MCF 10A (cell line): ENCODE measurements at regions not wholly inside any gene's neighbourhood (a gene's known extent, or its start where the extent isn't known, plus 50 kb on each side); places are given as distances from the start of the nearest gene placed in this dataset.

Experiments used
- BruUV-seq: library from RNA; stranded (reverse); fragments of 400-500 nt; replicated peaks from 2 replicates; lab custom pipeline; 2021; lab: Mats Ljungman, UMichigan
- CTCF ChIA-PET: fragments of 300-600 bp; sonication (Branson Sonifier 250); formaldehyde crosslinking; extraction: SDS; loops from one replicate; lab custom pipeline; 2021; ENCODE audit warnings: antibody characterized with exemption, inconsistent platforms; lab: Yijun Ruan, JAX
- POLR2A ChIA-PET: fragments of 300-600, 350-650 bp; sonication (Branson Sonifier 250); formaldehyde crosslinking; extraction: SDS; loops from one replicate; lab custom pipeline; 2020; ENCODE audit warnings: antibody characterized with exemption, inconsistent platforms; lab: Yijun Ruan, JAX
- DNase-seq: peaks from one replicate; pipeline ENCODE4 v3.0.0-alpha.2; 2018; ENCODE audit not compliant: unreplicated experiment
- H3K27ac Mint-ChIP-seq: one replicate; pipeline ENCODE4 v1.8.0; 2022; ENCODE audit warnings: mild to moderate bottlenecking, low read depth, mixed read lengths; ENCODE audit not compliant: unreplicated experiment
- H3K27me3 Mint-ChIP-seq: one replicate; pipeline ENCODE4 v1.8.0; 2022; ENCODE audit warnings: mixed read lengths; ENCODE audit not compliant: insufficient read depth, unreplicated experiment
- H3K36me3 Mint-ChIP-seq: one replicate; pipeline ENCODE4 v1.8.0; 2022; ENCODE audit warnings: mild to moderate bottlenecking, moderate library complexity, mixed read lengths; ENCODE audit not compliant: insufficient read depth, unreplicated experiment
- H3K4me1 Mint-ChIP-seq: one replicate; pipeline ENCODE4 v1.8.0; 2022; ENCODE audit warnings: mixed read lengths; ENCODE audit not compliant: insufficient read depth, unreplicated experiment
- H3K4me3 Mint-ChIP-seq: one replicate; pipeline ENCODE4 v1.8.0; 2022; ENCODE audit warnings: mild to moderate bottlenecking, moderate library complexity, mixed read lengths; ENCODE audit not compliant: unreplicated experiment
- H3K9me3 Mint-ChIP-seq: one replicate; pipeline ENCODE4 v1.8.0; 2022; ENCODE audit warnings: mixed read lengths; ENCODE audit not compliant: unreplicated experiment
- CTCF ChIP-seq: fragments of 200-600 bp; IDR thresholded peaks from one replicate; pipeline ENCODE4 v1.8.0; 2022; ENCODE audit warnings: antibody characterized with exemption, mild to moderate bottlenecking; ENCODE audit not compliant: unreplicated experiment
- intact Hi-C: fragments of 100-400 bp; cut with micrococcal nuclease; formaldehyde crosslinking; loops from 2 replicates; pipeline ENCODE4 v1.14.1; 2022

- Mint-ChIP-seq H3K27me3 (no peaks in the 10 kb centered on the region), H3K27ac (no peak overlapping the region), H3K36me3 (no peaks in the 10 kb centered on the region), H3K4me3 (no peak overlapping the region), H3K9me3 (no peaks in the 10 kb centered on the region), H3K4me1 (no peaks in the 10 kb centered on the region)
- TF ChIP-seq CTCF: no peak
- no peak for DNase-seq
- no TSS peak for BruUV-seq
- CTCF ChIA-PET: interaction anchor here (0.6 to 1.0 kb wide), 2 partner anchors 67 to 349 kb away, joined by 3 to 5 read pairs; no protein-coding TSS in a partner anchor
- intact Hi-C loops: no loop called here
- POLR2A ChIA-PET: no interaction called here
Measured at GRCh38 chr3:74301056-74301455, 313.4 kb downstream of the CNTN3 start.

GRCh38 chr3:74295479-74295878, 319.0 kb downstream of the CNTN3 start:
- no peak overlapping the region for H3K4me3 Mint-ChIP-seq
- no peaks in the 10 kb centered on the region for H3K36me3 Mint-ChIP-seq
- TF ChIP-seq CTCF: no peak
- no peak for DNase-seq
- CTCF ChIA-PET: no interaction called here
- intact Hi-C loops: no loop called here
- BruUV-seq: no TSS peak
- peaks cover 7% of the 10 kb centered on the region for H3K9me3 Mint-ChIP-seq
- no peak overlapping the region for H3K27ac Mint-ChIP-seq
- no peaks in the 10 kb centered on the region for H3K27me3 Mint-ChIP-seq
- no peaks in the 10 kb centered on the region for H3K4me1 Mint-ChIP-seq
- POLR2A ChIA-PET: no interaction called here

GRCh38 chr3:74288761-74289160, 325.7 kb downstream of the CNTN3 start:
- no peak for DNase-seq
- no TSS peak for BruUV-seq
- no peaks in the 10 kb centered on the region for H3K4me1 Mint-ChIP-seq
- H3K4me3 Mint-ChIP-seq: no peak overlapping the region
- intact Hi-C loops: no loop called here
- CTCF ChIA-PET: interaction anchor here (0.6 kb wide), 1 partner anchor 756 kb away, joined by 3 read pairs; no protein-coding TSS in a partner anchor
- peaks cover 22% of the 10 kb centered on the region for H3K36me3 Mint-ChIP-seq
- TF ChIP-seq CTCF: no peak
- H3K27me3 Mint-ChIP-seq: no peaks in the 10 kb centered on the region
- POLR2A ChIA-PET: no interaction called here
- H3K27ac Mint-ChIP-seq: no peak overlapping the region
- peaks cover 19% of the 10 kb centered on the region for H3K9me3 Mint-ChIP-seq

- CTCF ChIA-PET: no interaction called here
- H3K9me3 Mint-ChIP-seq: peaks cover 19% of the 10 kb centered on the region
- peaks cover 22% of the 10 kb centered on the region for H3K36me3 Mint-ChIP-seq
- no peak for TF ChIP-seq CTCF
- BruUV-seq: no TSS peak
- no peak overlapping the region for H3K27ac Mint-ChIP-seq
- H3K27me3 Mint-ChIP-seq: no peaks in the 10 kb centered on the region
- H3K4me3 Mint-ChIP-seq: no peak overlapping the region
- no peak for DNase-seq
- H3K4me1 Mint-ChIP-seq: no peaks in the 10 kb centered on the region
- POLR2A ChIA-PET: no interaction called here
- intact Hi-C loops: no loop called here
Measured at GRCh38 chr3:74287557-74287956, 326.9 kb downstream of the CNTN3 start.
